T-helper 2 cell treated with Interferon-gamma antibody and Interleukin-4, amounts not matched to agents 5 μg/mL and 100 μg/mL, for 36 hours (primary cell): ENCODE measurements at regions not wholly inside any gene's neighbourhood (a gene's known extent, or its start where the extent isn't known, plus 50 kb on each side); places are given as distances from the start of the nearest gene placed in this dataset.

Experiments used
- DNase-seq: peaks from one replicate; pipeline ENCODE4 v3.0.0; 2021; ENCODE audit warnings: low spot score
- H3K27ac Mint-ChIP-seq: one replicate; pipeline ENCODE4 v1.8.0; 2021; ENCODE audit warnings: mild to moderate bottlenecking, mixed read lengths
- H3K27me3 Mint-ChIP-seq: one replicate; pipeline ENCODE4 v1.8.0; 2021; ENCODE audit warnings: low read depth, mixed read lengths
- H3K36me3 Mint-ChIP-seq: one replicate; pipeline ENCODE4 v1.8.0; 2021; ENCODE audit warnings: low read depth, mixed read lengths
- H3K4me1 Mint-ChIP-seq: one replicate; pipeline ENCODE4 v1.8.0; 2021; ENCODE audit warnings: low read depth, mixed read lengths
- H3K4me3 Mint-ChIP-seq: one replicate; pipeline ENCODE4 v1.8.0; 2022; ENCODE audit warnings: mild to moderate bottlenecking, moderate library complexity, mixed read lengths
- H3K9me3 Mint-ChIP-seq: one replicate; pipeline ENCODE4 v1.8.0; 2021; ENCODE audit warnings: mixed read lengths

DNA sequence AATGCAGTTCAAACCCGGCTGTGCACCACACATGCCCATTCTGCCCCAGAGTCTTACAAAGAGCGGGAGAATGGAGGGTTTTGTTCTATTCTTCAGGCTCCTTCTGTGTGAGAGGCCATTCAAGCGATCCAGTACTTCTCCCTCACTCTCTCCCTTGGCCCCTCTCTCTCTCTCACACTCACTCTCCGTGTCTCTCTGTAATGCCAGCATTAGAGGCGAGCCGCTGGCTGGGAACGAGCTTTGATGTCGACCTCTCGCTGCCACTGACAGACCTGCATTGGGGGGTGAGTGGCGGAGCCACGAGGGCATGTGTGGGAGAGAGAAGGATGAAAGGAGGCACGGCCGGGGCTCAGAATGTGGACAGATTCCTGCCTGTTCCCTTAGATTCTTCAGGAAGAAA, 231.7 kb upstream of the ARRDC4 start:
- Mint-ChIP-seq H3K4me1 (no peaks in the 10 kb centered on the region), H3K4me3 (no peak overlapping the region), H3K36me3 (no peaks in the 10 kb centered on the region), H3K27ac (no peak overlapping the region), H3K9me3 (no peaks in the 10 kb centered on the region), H3K27me3 (no peaks in the 10 kb centered on the region)
- no peak for DNase-seq

DNA sequence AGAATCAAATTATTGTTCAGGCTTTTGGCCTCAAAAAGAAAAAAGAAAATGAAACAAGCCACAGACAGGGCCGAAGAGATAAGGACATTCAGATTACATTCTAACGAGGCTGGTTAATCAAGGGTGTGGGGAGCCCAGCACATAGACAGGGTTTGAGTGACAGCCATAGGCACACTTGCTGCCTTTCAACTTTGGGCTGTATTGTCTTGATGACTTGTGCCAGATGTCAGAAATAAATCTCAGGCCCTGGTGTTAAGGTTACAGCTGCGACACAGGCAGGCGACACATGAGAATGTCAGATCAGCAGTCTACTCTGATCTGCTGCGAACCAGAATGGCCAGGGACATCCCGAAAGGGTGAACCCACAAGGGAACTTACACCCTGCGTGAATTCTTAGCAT, 231.2 kb upstream of the ARRDC4 start:
- H3K27ac Mint-ChIP-seq: no peak overlapping the region
- DNase-seq: no peak
- no peaks in the 10 kb centered on the region for H3K4me1 Mint-ChIP-seq
- no peaks in the 10 kb centered on the region for H3K9me3 Mint-ChIP-seq
- H3K36me3 Mint-ChIP-seq: no peaks in the 10 kb centered on the region
- no peaks in the 10 kb centered on the region for H3K27me3 Mint-ChIP-seq
- H3K4me3 Mint-ChIP-seq: no peak overlapping the region

DNA sequence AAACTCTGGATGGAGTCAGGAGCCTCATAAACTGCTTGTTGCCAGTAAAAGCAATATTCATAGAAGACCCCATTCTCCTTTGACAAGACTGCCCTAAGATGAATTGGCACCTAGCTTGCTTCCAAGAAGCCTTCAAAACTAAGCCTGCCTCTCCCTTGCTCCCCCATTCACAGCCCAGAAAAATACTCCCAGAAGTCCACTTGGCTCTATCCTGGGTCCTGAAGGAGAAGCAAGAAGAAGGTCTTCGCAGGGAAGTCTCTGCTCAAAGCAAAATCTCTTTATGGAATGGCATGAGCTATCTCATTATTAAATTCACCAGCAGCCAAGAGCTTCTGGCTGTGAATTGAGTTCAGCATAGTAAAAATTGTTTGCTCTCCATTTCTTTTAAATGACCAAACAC, 230.2 kb upstream of the ARRDC4 start:
- Mint-ChIP-seq H3K4me1 (no peaks in the 10 kb centered on the region), H3K27ac (no peak overlapping the region), H3K36me3 (no peaks in the 10 kb centered on the region), H3K4me3 (no peak overlapping the region), H3K27me3 (no peaks in the 10 kb centered on the region), H3K9me3 (no peaks in the 10 kb centered on the region)
- DNase-seq: no peak

DNA sequence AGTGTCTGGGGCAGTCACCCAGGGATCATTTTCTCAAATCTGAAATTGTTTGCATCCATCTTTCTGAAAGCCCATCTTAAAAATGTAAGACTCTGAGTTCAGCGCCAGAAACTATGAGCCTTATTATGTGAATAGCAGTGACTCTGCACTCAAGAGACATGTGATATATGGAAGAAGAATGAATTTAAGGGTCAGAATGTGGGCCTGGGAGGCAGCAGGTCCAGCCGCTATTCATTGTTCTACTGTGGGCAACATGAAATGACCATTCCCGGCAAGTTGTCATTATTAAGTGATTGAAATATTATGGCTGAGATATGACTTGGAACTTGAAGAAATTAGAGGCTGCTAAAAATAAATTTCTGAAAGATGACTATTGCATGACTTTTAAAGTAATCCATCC, 228.6 kb upstream of the ARRDC4 start:
- H3K9me3 Mint-ChIP-seq: no peaks in the 10 kb centered on the region
- DNase-seq: no peak
- H3K4me3 Mint-ChIP-seq: no peak overlapping the region
- H3K36me3 Mint-ChIP-seq: no peaks in the 10 kb centered on the region
- H3K4me1 Mint-ChIP-seq: no peaks in the 10 kb centered on the region
- H3K27me3 Mint-ChIP-seq: no peaks in the 10 kb centered on the region
- no peak overlapping the region for H3K27ac Mint-ChIP-seq

DNA sequence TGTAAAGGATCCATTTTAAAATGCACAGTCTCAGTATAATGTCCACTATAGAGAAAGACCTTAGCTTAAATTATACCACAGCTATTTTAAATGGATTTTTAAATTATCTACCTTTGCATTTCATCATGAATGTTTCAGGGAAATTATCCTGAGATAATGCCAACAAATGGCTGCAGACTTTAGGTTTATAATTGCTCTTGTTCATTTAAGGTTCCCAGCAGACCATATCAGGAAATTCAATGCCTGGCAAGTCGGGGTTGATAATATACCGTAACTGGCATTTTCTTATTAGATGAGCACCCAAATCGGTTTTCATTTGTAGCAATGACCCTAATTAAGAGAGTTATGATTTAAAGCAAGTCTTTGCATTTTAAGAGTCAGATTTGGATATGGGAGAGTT, 227.1 kb upstream of the ARRDC4 start:
- Mint-ChIP-seq H3K4me1 (no peaks in the 10 kb centered on the region), H3K4me3 (no peak overlapping the region), H3K27me3 (no peaks in the 10 kb centered on the region), H3K36me3 (no peaks in the 10 kb centered on the region), H3K27ac (no peak overlapping the region), H3K9me3 (no peaks in the 10 kb centered on the region)
- DNase-seq: no peak

DNA sequence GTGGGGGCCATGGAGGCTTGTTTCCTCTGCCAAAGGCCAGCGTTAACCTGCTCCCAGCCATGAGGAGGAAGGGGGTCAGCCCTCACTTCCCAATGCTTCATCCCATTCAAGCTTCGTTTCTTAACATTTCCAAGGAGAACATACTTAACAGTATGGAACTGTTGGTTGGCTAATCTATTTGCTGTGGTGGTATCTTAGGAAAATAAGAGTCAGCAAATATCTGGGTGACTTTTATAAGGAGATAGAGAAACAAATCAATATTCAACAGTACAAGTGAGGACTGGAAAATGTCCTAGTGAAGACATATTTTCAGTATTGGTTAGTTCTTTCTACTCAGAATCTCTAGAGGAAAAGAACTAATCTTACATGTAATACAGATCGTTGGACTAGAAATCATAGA, 223.8 kb upstream of the ARRDC4 start:
- Mint-ChIP-seq H3K9me3 (no peaks in the 10 kb centered on the region), H3K4me1 (no peaks in the 10 kb centered on the region), H3K27ac (no peak overlapping the region), H3K4me3 (no peak overlapping the region), H3K36me3 (no peaks in the 10 kb centered on the region), H3K27me3 (no peaks in the 10 kb centered on the region)
- DNase-seq: no peak

DNA sequence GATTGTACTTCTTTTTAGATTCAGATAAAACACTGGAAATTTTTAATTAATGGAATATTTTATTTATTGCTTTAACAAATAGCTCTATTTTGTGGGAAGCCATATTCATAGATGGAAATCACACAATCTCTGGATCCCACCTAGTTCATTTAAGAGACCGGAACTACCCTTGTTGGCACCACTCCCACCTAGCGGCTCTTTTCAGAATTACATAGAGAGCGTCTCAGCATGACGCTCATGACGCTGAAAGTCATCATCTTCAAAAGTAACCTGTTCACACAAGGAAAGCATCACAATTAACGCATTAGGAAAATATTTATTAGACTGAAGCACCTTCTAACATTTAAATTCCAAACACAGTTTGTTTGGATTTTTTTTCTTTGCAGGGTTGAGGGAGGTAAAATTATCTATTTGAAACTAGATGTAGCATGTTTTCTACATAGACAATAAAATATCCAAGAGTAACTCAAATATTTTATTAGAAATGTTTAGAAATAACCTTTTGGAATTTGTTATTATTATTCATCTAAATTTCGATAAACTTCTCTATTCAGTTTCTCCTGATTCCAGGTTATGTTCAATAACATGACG, 214.9 kb upstream of the ARRDC4 start:
- no peaks in the 10 kb centered on the region for H3K27me3 Mint-ChIP-seq
- H3K27ac Mint-ChIP-seq: no peak overlapping the region
- no peak for DNase-seq
- no peaks in the 10 kb centered on the region for H3K36me3 Mint-ChIP-seq
- no peaks in the 10 kb centered on the region for H3K4me1 Mint-ChIP-seq
- H3K4me3 Mint-ChIP-seq: no peak overlapping the region
- no peaks in the 10 kb centered on the region for H3K9me3 Mint-ChIP-seq

DNA sequence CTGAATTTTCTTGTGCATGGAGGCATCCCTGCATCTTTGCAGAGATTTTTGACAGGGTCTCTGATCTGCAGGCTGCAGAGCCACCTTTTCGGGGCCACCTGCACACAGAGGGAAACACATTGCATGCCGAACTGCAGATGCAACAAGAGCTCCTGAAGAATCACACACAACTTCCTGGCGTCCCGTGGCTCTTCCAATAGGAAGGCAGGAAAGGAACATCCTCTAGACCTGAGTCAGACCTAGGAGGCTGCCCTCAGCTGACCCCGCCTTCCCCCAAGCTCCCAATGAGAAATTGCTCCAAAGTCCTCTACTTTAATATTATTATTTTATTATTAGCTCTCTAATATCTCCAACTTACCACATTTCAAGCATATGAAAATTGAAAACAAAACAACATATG, 213.2 kb upstream of the ARRDC4 start:
- no peaks in the 10 kb centered on the region for H3K27me3 Mint-ChIP-seq
- no peak overlapping the region for H3K4me3 Mint-ChIP-seq
- no peak for DNase-seq
- no peak overlapping the region for H3K27ac Mint-ChIP-seq
- no peaks in the 10 kb centered on the region for H3K36me3 Mint-ChIP-seq
- H3K9me3 Mint-ChIP-seq: no peaks in the 10 kb centered on the region
- H3K4me1 Mint-ChIP-seq: no peaks in the 10 kb centered on the region

DNA sequence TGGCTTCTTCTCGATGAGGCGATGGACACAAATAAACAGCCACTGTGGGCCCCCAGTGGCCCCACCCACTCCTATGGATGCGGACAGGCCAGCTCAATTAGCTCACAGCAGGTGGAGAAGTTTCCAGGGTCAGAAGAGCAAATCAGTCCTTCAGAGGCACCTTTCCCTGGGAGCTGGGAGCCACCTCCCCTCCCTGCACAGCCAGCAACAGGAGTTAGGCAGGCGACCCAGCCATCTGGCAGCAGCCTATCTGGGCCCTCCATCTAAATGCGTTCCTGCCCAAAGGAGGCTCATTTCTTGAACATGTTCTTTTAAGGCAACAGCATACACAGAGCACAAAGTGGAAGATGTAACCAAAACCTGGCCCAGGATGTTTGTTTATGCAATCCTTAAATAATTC, 211.9 kb upstream of the ARRDC4 start:
- H3K27me3 Mint-ChIP-seq: no peaks in the 10 kb centered on the region
- no peaks in the 10 kb centered on the region for H3K36me3 Mint-ChIP-seq
- no peaks in the 10 kb centered on the region for H3K4me1 Mint-ChIP-seq
- no peaks in the 10 kb centered on the region for H3K9me3 Mint-ChIP-seq
- no peak for DNase-seq
- H3K27ac Mint-ChIP-seq: no peak overlapping the region
- no peak overlapping the region for H3K4me3 Mint-ChIP-seq

DNA sequence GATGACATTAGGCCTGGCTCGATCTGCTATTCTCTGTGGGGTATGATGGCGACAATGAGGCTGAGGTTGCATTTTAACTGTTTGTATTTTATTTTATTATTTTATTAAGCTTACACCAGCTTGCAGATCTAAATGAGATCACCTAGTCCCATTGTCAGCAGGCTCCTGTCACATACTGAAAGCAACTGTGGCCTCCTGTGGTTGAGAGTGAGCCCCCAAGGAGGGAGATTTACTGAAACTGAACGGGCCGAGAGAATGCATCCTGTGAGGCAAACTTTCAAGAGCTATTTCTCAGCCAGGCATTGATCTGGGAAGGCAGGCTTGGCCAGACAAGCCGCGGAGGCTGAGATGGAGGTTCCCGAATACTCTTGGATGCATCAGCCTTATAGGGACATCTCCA, 210.4 kb upstream of the ARRDC4 start:
- no peak for DNase-seq
- no peak overlapping the region for H3K27ac Mint-ChIP-seq
- H3K9me3 Mint-ChIP-seq: no peaks in the 10 kb centered on the region
- H3K4me1 Mint-ChIP-seq: no peaks in the 10 kb centered on the region
- no peak overlapping the region for H3K4me3 Mint-ChIP-seq
- no peaks in the 10 kb centered on the region for H3K27me3 Mint-ChIP-seq
- no peaks in the 10 kb centered on the region for H3K36me3 Mint-ChIP-seq

DNA sequence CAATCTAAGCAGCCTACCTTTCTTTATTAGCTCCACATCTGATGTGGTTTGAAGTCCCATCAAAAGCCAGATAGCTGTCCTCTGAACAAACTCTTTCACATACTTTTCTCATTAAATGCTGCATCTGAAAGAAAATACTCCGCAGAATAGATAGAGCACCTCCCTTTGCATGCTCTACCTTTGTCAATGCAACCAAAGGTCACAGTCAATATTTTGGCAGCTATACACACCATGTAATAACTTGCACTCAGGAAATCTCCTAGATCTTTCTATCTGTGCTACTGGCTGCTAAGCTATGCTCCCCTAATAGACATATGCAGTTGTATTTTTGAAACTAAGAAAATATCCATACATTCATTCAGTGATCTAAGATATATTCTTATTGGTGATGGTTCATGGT, 204.8 kb upstream of the ARRDC4 start:
- Mint-ChIP-seq H3K27ac (no peak overlapping the region), H3K4me3 (no peak overlapping the region)

DNA sequence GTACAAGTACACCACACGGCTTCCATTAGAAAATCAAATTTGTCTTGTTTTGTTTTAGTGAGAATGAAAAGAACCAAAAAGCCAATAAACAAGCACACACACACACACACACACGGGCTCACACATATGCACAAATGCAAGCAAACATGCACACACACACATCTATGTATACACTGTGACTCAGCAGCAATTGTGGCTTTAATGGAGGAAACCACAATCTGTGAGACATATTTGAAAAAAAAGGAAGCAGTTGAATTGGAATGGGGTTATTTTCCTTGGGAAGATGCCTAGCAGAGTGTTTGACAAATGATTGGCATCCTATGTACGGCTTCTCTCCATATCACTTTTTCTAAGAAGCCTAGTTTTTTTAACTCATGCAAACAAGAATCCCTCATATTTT, 201.1 kb upstream of the ARRDC4 start:
- H3K27ac Mint-ChIP-seq: no peak overlapping the region
- H3K4me3 Mint-ChIP-seq: no peak overlapping the region
- no peaks in the 10 kb centered on the region for H3K27me3 Mint-ChIP-seq
- no peak for DNase-seq
- no peaks in the 10 kb centered on the region for H3K4me1 Mint-ChIP-seq
- no peaks in the 10 kb centered on the region for H3K9me3 Mint-ChIP-seq
- H3K36me3 Mint-ChIP-seq: no peaks in the 10 kb centered on the region

More for the DNA sequence above, 204.8 kb upstream of the ARRDC4 start:
- Mint-ChIP-seq H3K36me3 (no peaks in the 10 kb centered on the region), H3K9me3 (no peaks in the 10 kb centered on the region), H3K4me1 (no peaks in the 10 kb centered on the region), H3K27me3 (no peaks in the 10 kb centered on the region)
- DNase-seq: no peak

DNA sequence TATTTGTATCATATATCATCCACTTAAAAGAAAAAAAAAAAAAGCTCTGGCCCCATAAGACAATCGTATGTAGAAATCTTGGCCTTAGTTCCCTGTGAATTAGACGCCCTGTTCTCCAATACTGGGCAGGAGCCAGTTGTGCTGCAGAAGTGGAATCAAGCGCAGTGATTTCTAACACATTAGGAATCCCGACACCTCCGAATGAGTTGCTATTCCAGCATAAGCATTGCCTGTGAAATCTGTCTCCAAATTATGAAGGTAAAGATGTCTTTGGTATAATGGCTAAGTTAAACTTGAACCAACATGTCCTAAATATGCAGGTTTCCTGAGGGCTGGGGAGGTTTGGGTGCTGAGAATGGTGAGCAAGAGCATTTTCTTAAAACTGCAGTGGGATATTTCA, 199.4 kb upstream of the ARRDC4 start:
- no peak overlapping the region for H3K4me3 Mint-ChIP-seq
- no peaks in the 10 kb centered on the region for H3K27me3 Mint-ChIP-seq
- no peaks in the 10 kb centered on the region for H3K9me3 Mint-ChIP-seq
- H3K36me3 Mint-ChIP-seq: no peaks in the 10 kb centered on the region
- no peak overlapping the region for H3K27ac Mint-ChIP-seq
- no peak for DNase-seq
- H3K4me1 Mint-ChIP-seq: no peaks in the 10 kb centered on the region

DNA sequence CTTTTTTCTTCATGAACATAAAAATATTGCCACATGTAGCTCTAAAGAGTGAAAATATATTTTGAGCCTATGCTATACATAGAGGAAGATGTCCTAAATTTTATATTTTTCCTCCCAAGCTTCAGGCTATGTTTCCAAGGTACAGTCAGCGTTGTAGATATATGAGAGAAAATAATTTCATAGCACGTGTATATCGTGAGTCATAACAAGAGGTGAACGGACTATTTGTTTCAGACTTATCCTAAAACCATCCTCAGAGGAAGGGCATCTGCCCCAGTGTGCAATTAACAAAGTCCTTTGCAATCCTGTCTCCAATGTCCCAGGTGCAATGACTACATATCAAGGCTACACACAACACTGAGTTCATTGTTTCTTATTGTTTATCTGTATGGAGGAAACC, 177.3 kb upstream of the ARRDC4 start:
- Mint-ChIP-seq H3K27me3 (no peaks in the 10 kb centered on the region), H3K9me3 (no peaks in the 10 kb centered on the region), H3K4me3 (no peak overlapping the region), H3K27ac (no peak overlapping the region), H3K4me1 (no peaks in the 10 kb centered on the region), H3K36me3 (no peaks in the 10 kb centered on the region)
- DNase-seq: no peak

DNA sequence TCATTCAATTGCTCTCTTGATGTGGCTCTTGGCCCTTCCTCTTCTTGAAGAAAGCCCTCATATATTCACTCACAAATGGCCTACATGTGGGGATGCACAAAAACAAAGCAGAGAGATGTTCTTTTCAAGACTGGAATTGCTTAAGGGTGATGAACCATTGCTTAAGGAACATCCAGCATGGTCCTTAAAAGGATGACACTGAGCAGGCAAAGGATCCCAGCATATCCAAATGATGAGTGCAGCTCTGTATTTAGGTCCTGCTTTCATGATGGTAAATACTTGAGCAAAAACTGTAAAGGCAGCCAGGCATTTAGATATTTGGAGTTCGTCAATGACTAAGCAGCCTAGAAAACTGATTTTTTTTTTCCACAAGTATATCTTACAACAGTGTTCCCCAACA, 173.8 kb upstream of the ARRDC4 start:
- no peaks in the 10 kb centered on the region for H3K36me3 Mint-ChIP-seq

More for the DNA sequence above, 173.8 kb upstream of the ARRDC4 start:
- no peaks in the 10 kb centered on the region for H3K4me1 Mint-ChIP-seq
- no peak overlapping the region for H3K4me3 Mint-ChIP-seq
- H3K27me3 Mint-ChIP-seq: no peaks in the 10 kb centered on the region
- H3K27ac Mint-ChIP-seq: no peak overlapping the region
- H3K9me3 Mint-ChIP-seq: no peaks in the 10 kb centered on the region
- no peak for DNase-seq
